T-helper 1 cell (primary cell): ENCODE measurements at regions not wholly inside any gene's neighbourhood (a gene's known extent, or its start where the extent isn't known, plus 50 kb on each side); places are given as distances from the start of the nearest gene placed in this dataset.

Source experiments
- DNase-seq, 5 donors: peaks; one replicate each; pipeline ENCODE4 v3.0.0-alpha.2; 2012 to 2020

- no peak for DNase-seq
Observed at GRCh38 chr2:196318517-196319377, 147.4 kb upstream of the STK17B start.

DNA sequence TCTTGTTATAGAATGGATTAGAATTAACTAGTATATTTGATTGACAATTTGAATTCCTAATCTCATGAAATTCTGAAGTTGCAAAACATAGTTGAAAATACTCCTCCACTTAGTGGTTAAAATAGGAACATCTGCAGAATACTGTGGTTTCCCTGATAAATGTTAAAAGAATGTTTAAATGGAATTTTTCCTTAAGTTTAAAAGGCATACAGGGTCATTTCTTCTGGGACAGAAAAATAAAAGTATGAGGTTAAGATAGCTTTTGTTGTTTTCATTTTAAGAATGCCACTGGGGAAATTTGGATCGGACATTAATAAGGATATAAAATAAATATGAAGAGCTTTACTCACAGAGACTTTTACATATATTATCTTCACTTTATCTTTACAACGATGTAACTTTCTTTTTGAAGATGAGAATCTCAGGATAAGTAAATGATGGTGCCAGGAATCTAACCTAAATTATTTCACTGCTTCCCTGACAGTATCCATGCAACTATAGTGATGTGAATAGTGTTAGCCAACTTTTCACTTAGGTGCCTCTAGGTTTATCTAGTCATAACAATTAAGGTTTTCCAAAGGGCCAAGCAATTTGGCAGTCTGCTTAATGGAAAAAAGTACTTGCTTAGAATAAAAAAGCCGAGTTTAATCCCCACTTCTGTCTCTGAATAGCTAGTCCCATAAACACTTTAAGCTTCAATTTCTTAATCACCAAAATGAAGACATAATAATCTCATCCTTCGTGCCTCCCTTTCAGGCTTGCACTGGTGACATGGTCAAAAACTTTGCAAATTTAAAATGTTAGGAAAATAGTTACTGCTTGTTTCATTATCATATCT is 151.8 kb upstream of the STK17B start:
- DNase-seq, result no peak

GRCh38 chr2:196324211-196324610 is 152.8 kb upstream of the STK17B start:
- DNase-seq, result no peak

GRCh38 chr2:196328088-196328680 is 156.8 kb upstream of the STK17B start:
- no peak for DNase-seq

DNA sequence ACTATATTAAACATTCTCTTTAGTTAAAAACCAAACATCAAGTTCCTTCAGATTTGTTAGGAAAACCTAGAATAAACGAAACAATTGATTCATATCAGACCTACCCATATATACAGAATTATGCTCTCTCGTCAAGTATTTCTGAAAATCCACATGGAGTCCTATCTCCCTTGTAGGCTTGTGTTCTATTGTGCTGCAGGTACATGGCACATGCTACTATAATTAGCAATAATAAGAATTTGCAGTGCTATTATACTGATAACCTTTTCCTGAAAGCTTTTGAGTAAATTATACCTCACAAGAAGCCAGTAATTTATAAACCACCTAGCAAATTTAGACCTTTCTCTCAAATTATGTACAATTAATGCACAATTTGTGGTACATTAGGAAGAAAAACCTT is 158.6 kb upstream of the STK17B start:
- no peak for DNase-seq

DNA sequence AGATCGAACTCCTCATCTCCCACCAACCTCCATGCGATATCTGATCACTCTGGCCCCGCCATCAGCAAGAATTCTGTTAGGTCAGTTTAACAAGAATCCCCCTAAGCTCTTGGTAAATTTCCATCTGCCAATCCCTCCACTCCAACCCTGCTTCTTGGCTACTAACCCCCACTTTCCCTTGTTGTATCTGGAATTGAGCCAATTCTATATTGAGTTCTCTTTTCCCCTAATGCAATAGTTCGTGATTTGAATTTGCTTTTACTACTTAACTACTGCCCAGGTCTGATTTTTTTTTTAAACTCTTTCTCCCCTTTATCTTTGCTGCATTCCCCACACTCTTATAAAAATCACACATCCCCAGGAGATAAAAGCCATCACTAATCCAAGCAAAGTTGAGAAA is 159.3 kb upstream of the STK17B start:
- no peak for DNase-seq

GRCh38 chr2:196331143-196331542 is 159.8 kb upstream of the STK17B start:
- DNase-seq, result no peak

GRCh38 chr2:196331851-196332250 is 160.5 kb upstream of the STK17B start:
- DNase-seq, result no peak

GRCh38 chr2:196333397-196333796 is 162.0 kb upstream of the STK17B start:
- no peak for DNase-seq

DNA sequence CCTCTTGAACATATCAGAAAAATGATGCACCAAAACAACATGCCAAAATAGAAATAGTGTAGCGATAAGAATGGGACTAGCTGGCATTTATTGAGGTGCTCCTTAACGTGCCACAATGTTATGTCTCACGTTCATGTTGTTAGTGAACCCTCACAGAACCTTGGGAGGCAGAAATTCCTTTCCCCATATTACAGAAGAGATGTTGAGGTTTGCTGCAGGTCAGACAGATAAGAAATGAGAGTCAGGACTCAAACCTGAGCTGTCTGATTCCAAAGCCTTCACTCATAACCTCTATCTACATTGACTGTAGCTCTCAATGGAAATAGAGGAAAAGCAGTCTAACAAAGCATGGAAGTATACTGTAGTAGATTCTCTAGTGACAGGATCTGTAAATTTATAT is 163.3 kb upstream of the STK17B start:
- no peak for DNase-seq

DNA sequence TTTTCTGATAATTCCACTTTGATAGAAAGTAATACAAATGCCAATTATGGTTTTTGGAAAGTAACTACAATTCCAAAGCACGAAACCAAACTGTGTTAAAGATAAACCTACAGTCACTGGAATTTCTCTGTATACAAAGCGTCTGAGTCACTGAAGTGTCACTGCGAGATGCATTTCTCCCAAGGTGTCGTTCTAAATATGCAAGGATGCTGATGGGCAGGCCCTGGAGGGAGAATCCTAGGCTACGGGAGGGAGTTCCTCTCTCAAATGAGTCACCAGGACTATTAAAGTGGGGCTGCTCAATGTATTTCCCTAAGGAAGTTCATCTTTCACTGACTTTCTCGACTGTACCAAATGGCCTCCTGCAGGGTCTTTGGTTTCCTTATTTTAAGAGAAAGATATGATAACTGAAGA is 163.8 kb upstream of the STK17B start:
- no peak for DNase-seq

DNA sequence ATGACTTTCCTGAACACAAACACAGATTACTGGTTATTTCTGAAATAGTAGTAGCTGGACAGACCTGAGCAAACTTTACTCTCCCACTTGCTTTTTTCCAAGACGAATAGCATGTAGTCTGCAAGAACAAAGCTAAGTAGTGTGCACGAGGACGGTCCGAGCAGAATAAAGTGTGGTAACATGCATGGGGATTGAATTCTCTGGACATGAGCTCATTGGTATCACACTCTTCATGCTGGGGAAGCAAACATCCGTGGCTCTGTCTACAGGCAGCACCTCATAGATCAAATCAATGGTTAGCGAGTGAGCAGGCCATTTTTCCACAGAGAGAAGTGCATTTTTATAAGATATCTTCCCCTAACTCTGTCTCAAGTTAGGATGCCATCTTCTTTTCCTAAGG is 164.8 kb upstream of the STK17B start:
- DNase-seq, result no peak

GRCh38 chr2:196336715-196337114 is 165.3 kb upstream of the STK17B start:
- no peak for DNase-seq

- peak in 2 of 5 donors; percentile 20 to 25 for DNase-seq
Observed at GRCh38 chr2:196337208-196337953, 166.0 kb upstream of the STK17B start.

DNA sequence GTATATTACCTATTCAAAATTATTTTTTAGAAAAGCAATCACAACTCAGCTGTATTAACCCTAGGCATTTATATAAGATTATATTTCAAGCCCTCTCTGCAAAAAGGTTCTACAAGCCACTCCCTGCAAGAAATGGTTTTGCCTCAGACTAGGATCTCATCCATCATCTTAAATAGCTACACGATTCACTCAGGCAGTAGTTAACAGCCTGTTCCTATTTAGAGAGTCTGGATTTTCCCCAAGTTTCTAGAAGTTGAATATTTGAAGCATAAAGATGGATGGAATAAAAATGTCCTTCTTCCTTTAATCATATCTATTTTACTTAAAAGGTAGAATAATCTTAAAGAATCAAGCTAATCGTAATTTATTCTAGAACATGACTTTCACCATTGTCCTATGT is 167.1 kb upstream of the STK17B start:
- DNase-seq, result no peak

- DNase-seq, result no peak
Observed at GRCh38 chr2:196341277-196341841, 170.0 kb upstream of the STK17B start.

DNA sequence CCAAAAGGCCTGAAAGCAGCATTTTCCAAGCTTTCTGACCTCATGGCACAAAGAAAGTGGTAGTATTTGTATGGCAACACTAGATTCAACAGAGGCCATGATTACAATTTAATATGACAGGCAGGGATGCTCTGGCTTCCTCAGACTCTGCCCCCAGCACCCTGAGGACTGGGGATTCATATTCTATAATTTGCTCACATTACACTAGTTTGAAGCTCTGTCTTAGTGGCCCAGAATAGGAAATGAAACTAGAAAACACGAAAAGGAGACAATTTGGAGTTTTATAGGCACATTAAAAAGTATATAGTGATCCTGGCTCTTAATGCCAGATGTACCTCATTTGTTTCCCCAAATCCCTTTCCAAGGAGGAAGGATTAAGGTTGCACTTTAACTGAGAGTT is 173.0 kb upstream of the STK17B start:
- no peak for DNase-seq

GRCh38 chr2:196353717-196354116 is 182.3 kb upstream of the STK17B start:
- DNase-seq, result no peak

DNA sequence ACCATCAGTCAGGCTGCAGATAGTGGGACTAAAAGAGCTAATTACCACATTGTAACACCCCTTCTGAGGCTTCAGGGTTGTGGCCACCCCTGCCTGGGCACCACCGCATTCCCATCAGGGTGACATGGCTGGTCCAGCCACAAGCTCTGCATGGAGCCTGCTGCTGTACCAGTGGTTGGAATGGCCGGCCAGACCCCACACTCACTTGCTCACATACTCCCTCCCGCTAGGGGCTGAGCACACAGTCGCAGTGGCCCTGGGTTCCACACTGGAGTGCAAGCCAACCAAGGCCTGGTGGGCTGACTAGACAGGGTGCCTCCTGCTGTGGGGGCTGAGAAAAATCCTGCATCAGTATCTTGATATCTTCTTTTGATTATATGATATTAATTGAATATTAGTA is 182.8 kb upstream of the STK17B start:
- DNase-seq, result no peak

DNA sequence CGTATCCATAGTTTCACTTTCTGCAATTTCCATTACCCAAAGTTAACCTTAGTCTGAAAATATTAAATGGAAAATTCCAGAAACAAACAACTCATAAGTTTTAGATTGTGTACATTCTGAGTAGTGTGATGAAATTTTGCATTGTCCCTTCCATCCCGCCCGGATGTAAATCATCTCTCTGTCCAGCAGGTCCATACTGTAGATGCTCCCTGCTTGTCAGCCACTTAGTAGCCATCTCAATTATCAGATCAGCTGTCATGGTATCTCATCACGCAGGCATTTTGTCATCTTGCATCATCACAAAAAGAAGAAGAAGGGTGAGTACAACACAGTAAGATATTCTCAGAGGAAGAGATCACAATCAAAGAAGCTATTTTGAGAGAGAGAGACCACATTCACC is 185.0 kb upstream of the STK17B start:
- no peak for DNase-seq

- no peak for DNase-seq
Observed at GRCh38 chr2:196360650-196361049, 189.3 kb upstream of the STK17B start.

GRCh38 chr2:196361606-196362326 is 190.4 kb upstream of the STK17B start:
- no peak for DNase-seq
